ENCODE measurements at regions not wholly inside any gene's neighbourhood (a gene's known extent, or its start where the extent isn't known, plus 50 kb on each side); places are given as distances from the start of the nearest gene placed in this dataset.

GRCh38 chr22:49107961-49108530, 719.6 kb downstream of the BRD1 start:
- no peak for DNase-seq (ENCODE audit: low read depth, low spot score)
- ATAC-seq, result no peak
- BruUV-seq (replicated peaks), result no TSS peak
- ChIA-PET POLR2A (no interaction called here), CTCF (no interaction called here)
- no peak overlapping the region for H3K27ac ChIP-seq (ENCODE audit: low read length)
- TF ChIP-seq REST (IDR thresholded peaks at IDR 0.05; ENCODE audit: insufficient read depth in 1 of 2, low read depth in 2 of 2, low read length in 1 of 2), result no peak
- TF ChIP-seq POLR2AphosphoS5 (IDR thresholded peaks at IDR 0.05; ENCODE audit: low read depth, low read length), result no peak
- no peak for TF ChIP-seq CTCF (IDR thresholded peaks at IDR 0.05)
- no peak for TF ChIP-seq TCF7L2 (IDR thresholded peaks at IDR 0.05; ENCODE audit: low read depth, low read length)
- no peaks in the 10 kb centered on the region for H3K9me3 ChIP-seq (ENCODE audit: control insufficient read depth, insufficient read depth, low read depth, low read length)
- intact Hi-C loops (cut with micrococcal nuclease; ENCODE audit: unreplicated experiment), result no loop called here
- in situ Hi-C loops (cut with HindIII; ENCODE audit: low pct_unique_long_range_greater_than_20kb, low sequenced_read_pairs), result no loop called here
- H3K4me1 ChIP-seq (ENCODE audit: control insufficient read depth, insufficient read depth, low read length), result no peaks in the 10 kb centered on the region
- no peaks in the 10 kb centered on the region for H3K36me3 ChIP-seq (ENCODE audit: control insufficient read depth, insufficient read depth, low read length)
- no peak overlapping the region for H3K4me3 ChIP-seq (ENCODE audit: low read depth in 2 of 2, low read length in 2 of 2)
- H3K27me3 ChIP-seq (ENCODE audit: control insufficient read depth, insufficient read depth, low read length), result no peaks in the 10 kb centered on the region; the same call in 1 of the 2 replicates

- intact Hi-C loops (cut with micrococcal nuclease; ENCODE audit: unreplicated experiment), result no loop called here
- ATAC-seq (no peak), DNase-seq (ENCODE audit: low read depth, low spot score) (no peak)
- TF ChIP-seq TCF7L2 (IDR thresholded peaks at IDR 0.05; ENCODE audit: low read depth, low read length), result no peak
- TF ChIP-seq SIN3A (IDR thresholded peaks at IDR 0.05; ENCODE audit: borderline replicate concordance, insufficient read depth, low read depth, low read length), result no peak
- no peak for TF ChIP-seq POLR2AphosphoS5 (IDR thresholded peaks at IDR 0.05; ENCODE audit: low read depth, low read length)
- TF ChIP-seq CTCF (IDR thresholded peaks at IDR 0.05), result no peak
- TF ChIP-seq REST (IDR thresholded peaks at IDR 0.05; ENCODE audit: insufficient read depth in 1 of 2, low read depth in 2 of 2, low read length in 1 of 2), result no peak
- no peaks in the 10 kb centered on the region for H3K36me3 ChIP-seq (ENCODE audit: control insufficient read depth, insufficient read depth, low read length)
- H3K4me3 ChIP-seq (ENCODE audit: low read depth in 2 of 2, low read length in 2 of 2), result no peak overlapping the region
- H3K27ac ChIP-seq (ENCODE audit: low read length), result no peak overlapping the region
- BruUV-seq (replicated peaks), result no TSS peak
- CTCF ChIA-PET, result no interaction called here
- no peaks in the 10 kb centered on the region for H3K9me3 ChIP-seq (ENCODE audit: control insufficient read depth, insufficient read depth, low read depth, low read length)
- no peaks in the 10 kb centered on the region for H3K4me1 ChIP-seq (ENCODE audit: control insufficient read depth, insufficient read depth, low read length)
- POLR2A ChIA-PET, result no interaction called here
- in situ Hi-C loops (cut with HindIII; ENCODE audit: low pct_unique_long_range_greater_than_20kb, low sequenced_read_pairs), result no loop called here
- no peaks in the 10 kb centered on the region; the same call in 1 of the 2 replicates for H3K27me3 ChIP-seq (ENCODE audit: control insufficient read depth, insufficient read depth, low read length)
Measured at GRCh38 chr22:49107561-49107960, 720.1 kb downstream of the BRD1 start.

Measured in Panc1 (cell line).